Neural cell (in vitro differentiated cells): ENCODE measurements at regions not wholly inside any gene's neighbourhood (a gene's known extent, or its start where the extent isn't known, plus 50 kb on each side); places are given as distances from the start of the nearest gene placed in this dataset.

Source experiments
- H2AFZ ChIP-seq: fragments of 200-600, 300-800 bp; sonication (generic), shearing (Covaris generic); 2 replicates; pipeline ENCODE4 v1.6.0; 2014; ENCODE audit warnings: low read depth, mild to moderate bottlenecking, antibody characterized with exemption, low read length, moderate library complexity
- H3F3A ChIP-seq: fragments of 200-600 bp; shearing (Covaris generic); 2 replicates; pipeline ENCODE4 v1.6.1; 2016; ENCODE audit warnings: mild to moderate bottlenecking, moderate library complexity, mixed read lengths, antibody characterized with exemption, low read length; ENCODE audit not compliant: insufficient read depth, poor library complexity, severe bottlenecking
- H3K27ac ChIP-seq: fragments of 200-600, 300-800 bp; sonication (generic), shearing (Covaris generic); 2 replicates; pipeline ENCODE4 v1.5.1; 2014; ENCODE audit warnings: mild to moderate bottlenecking, low read length, moderate library complexity
- H3K27me3 ChIP-seq: fragments of 300-800, 200-600 bp; sonication (generic), shearing (Covaris generic); 2 replicates; pipeline ENCODE4 v1.6.0; 2014; ENCODE audit warnings: mild to moderate bottlenecking, low read depth, low read length, moderate library complexity; ENCODE audit not compliant: insufficient read depth
- H3K36me3 ChIP-seq: fragments of 300-800, 200-600 bp; sonication (generic), shearing (Covaris generic); 2 replicates; pipeline ENCODE4 v1.5.1; 2014; ENCODE audit warnings: mild to moderate bottlenecking, antibody characterized with exemption, low read length, moderate library complexity; ENCODE audit not compliant: insufficient read depth
- H3K4me2 ChIP-seq: fragments of 300-800, 200-600 bp; sonication (generic), shearing (Covaris generic); 2 replicates; pipeline ENCODE4 v1.6.0; 2014; ENCODE audit warnings: mild to moderate bottlenecking, low read length
- H3K4me3 ChIP-seq: fragments of 300-800, 200-600 bp; sonication (generic), shearing (Covaris generic); 2 replicates; pipeline ENCODE4 v1.5.1; 2014; ENCODE audit warnings: mild to moderate bottlenecking, low read length, moderate library complexity
- H3K79me2 ChIP-seq: fragments of 200-600 bp; shearing (Covaris generic); replicated peaks from 2 replicates; pipeline ENCODE4 v1.6.0; 2014; ENCODE audit warnings: mild to moderate bottlenecking, low read length, moderate library complexity; ENCODE audit not compliant: insufficient read depth
- H3K9ac ChIP-seq: fragments of 300-800, 200-600 bp; sonication (generic), shearing (Covaris generic); 2 replicates; pipeline ENCODE4 v1.6.1; 2016; ENCODE audit warnings: mild to moderate bottlenecking, low read length, mixed read lengths
- H3K9me2 ChIP-seq: fragments of 200-600 bp; shearing (Covaris generic); 2 replicates; pipeline ENCODE4 v1.6.1; 2016; ENCODE audit warnings: mild to moderate bottlenecking, low read length, mixed read lengths; ENCODE audit not compliant: insufficient read depth
- H3K9me3 ChIP-seq: fragments of 200-600, 300-800 bp; sonication (generic), shearing (Covaris generic); 2 replicates; pipeline ENCODE4 v1.6.1; 2016; ENCODE audit warnings: mild to moderate bottlenecking, mixed run types, low read length, moderate library complexity, mixed read lengths
- H4K20me1 ChIP-seq: fragments of 200-600 bp; shearing (Covaris generic); 2 replicates; pipeline ENCODE4 v1.6.1; 2016; ENCODE audit warnings: mild to moderate bottlenecking, mixed run types; ENCODE audit not compliant: insufficient read depth
- CTCF ChIP-seq: fragments of 450-650 bp; IDR thresholded peaks from 2 replicates; pipeline ENCODE4 v1.5.1; 2014; ENCODE audit warnings: antibody characterized with exemption, mild to moderate bottlenecking, moderate library complexity; ENCODE audit not compliant: poor library complexity, severe bottlenecking
- EP300 ChIP-seq: fragments of 450-650 bp; conservative IDR thresholded peaks from 2 replicates; pipeline ENCODE4 v1.6.1; 2014; ENCODE audit warnings: antibody characterized with exemption, mild to moderate bottlenecking, moderate library complexity; ENCODE audit not compliant: poor library complexity, severe bottlenecking
- EZH2 ChIP-seq: fragments of 200-600, 300-800 bp; shearing (Covaris generic), sonication (generic); IDR thresholded peaks from 2 replicates; pipeline ENCODE4 v1.6.1; 2014; ENCODE audit warnings: antibody characterized with exemption, low read length, borderline replicate concordance, mild to moderate bottlenecking; ENCODE audit not compliant: insufficient read depth, poor library complexity, severe bottlenecking
- MXI1 ChIP-seq: fragments of 450-650 bp; conservative IDR thresholded peaks from 2 replicates; pipeline ENCODE4 v1.6.1; 2014; ENCODE audit warnings: antibody characterized with exemption, mild to moderate bottlenecking; ENCODE audit not compliant: poor library complexity, severe bottlenecking
- POLR2AphosphoS5 ChIP-seq: IDR thresholded peaks from 2 replicates; pipeline ENCODE4 v1.6.1; 2012
- RAD21 ChIP-seq: fragments of 450-650 bp; conservative IDR thresholded peaks from 2 replicates; pipeline ENCODE4 v1.6.1; 2014; ENCODE audit warnings: antibody characterized with exemption, mild to moderate bottlenecking, moderate library complexity
- REST ChIP-seq: IDR thresholded peaks from 2 replicates; pipeline ENCODE4 v1.6.1; 2012; ENCODE audit warnings: borderline replicate concordance
- SMC3 ChIP-seq: fragments of 450-650 bp; conservative IDR thresholded peaks from 2 replicates; pipeline ENCODE4 v1.6.1; 2014; ENCODE audit warnings: antibody characterized with exemption, mild to moderate bottlenecking, moderate library complexity; ENCODE audit not compliant: poor library complexity
- TAF1 ChIP-seq: IDR thresholded peaks from 2 replicates; pipeline ENCODE4 v1.6.1; 2012; ENCODE audit warnings: low read depth

- H3F3A ChIP-seq, result no peaks in the 10 kb centered on the region
- H4K20me1 ChIP-seq, result no peaks in the 10 kb centered on the region
- no peaks in the 10 kb centered on the region for H3K27me3 ChIP-seq
- H3K9ac ChIP-seq, result no peak overlapping the region
- no peaks in the 10 kb centered on the region for H3K79me2 ChIP-seq
- H3K4me3 ChIP-seq, result no peak overlapping the region
- H3K27ac ChIP-seq, result no peak overlapping the region
- no peak for TF ChIP-seq RAD21
- no peak for TF ChIP-seq POLR2AphosphoS5
- no peak for TF ChIP-seq MXI1
- TF ChIP-seq EZH2, result no peak
- TF ChIP-seq CTCF, result no peak
- no peak for TF ChIP-seq TAF1
- TF ChIP-seq EP300, result no peak
- TF ChIP-seq SMC3, result no peak
- TF ChIP-seq REST, result no peak
- no peaks in the 10 kb centered on the region for H3K36me3 ChIP-seq
- no peak overlapping the region for H2AFZ ChIP-seq
- H3K9me3 ChIP-seq, result no peaks in the 10 kb centered on the region
- H3K9me2 ChIP-seq, result no peaks in the 10 kb centered on the region
- H3K4me2 ChIP-seq, result no peak overlapping the region
Measured at GRCh38 chr13:69601661-69602060, 506.0 kb upstream of the ATXN8OS start.

- Histone ChIP-seq H3K79me2 (no peaks in the 10 kb centered on the region), H3K27me3 (no peaks in the 10 kb centered on the region), H3K4me3 (no peak overlapping the region), H3K27ac (no peak overlapping the region), H3K9ac (no peak overlapping the region), H3K36me3 (no peaks in the 10 kb centered on the region), H3F3A (no peaks in the 10 kb centered on the region), H3K9me2 (no peaks in the 10 kb centered on the region), H3K9me3 (no peaks in the 10 kb centered on the region), H2AFZ (no peak overlapping the region), H4K20me1 (no peaks in the 10 kb centered on the region), H3K4me2 (no peak overlapping the region)
- TF ChIP-seq POLR2AphosphoS5 (no peak), RAD21 (no peak), CTCF (no peak)
Measured at GRCh38 chr13:69600811-69601210, 506.8 kb upstream of the ATXN8OS start.
